Natural killer cell (primary cell): ENCODE measurements at regions not wholly inside any gene's neighbourhood (a gene's known extent, or its start where the extent isn't known, plus 50 kb on each side); places are given as distances from the start of the nearest gene placed in this dataset.

Experiments
- ATAC-seq, 3 donors: fragments of 150-1000 bp in 2 of 3; fragments of 200-7000 bp in 1 of 3; cut with Tn5 transposase; 1 replicate in 1 of 3; 2 replicates in 2 of 3; pipeline ENCODE4 v1.10.0; 2021; ENCODE audit warnings: mild to moderate bottlenecking in 2 of 3, moderate library complexity in 2 of 3
- DNase-seq, 2 donors: peaks; one replicate each; pipeline versions ENCODE4 v3.0.0 to v3.0.0-alpha.2; 2013 to 2021; ENCODE audit warnings: mixed read lengths in 1 of 2
- H3K27ac ChIP-seq: one replicate; pipeline ENCODE4 v1.5.1; 2013; ENCODE audit warnings: mild to moderate bottlenecking, low read length
- H3K27me3 ChIP-seq: one replicate; pipeline ENCODE4 v1.6.1; 2013; ENCODE audit warnings: low read length; ENCODE audit not compliant: control insufficient read depth, insufficient read depth
- H3K36me3 ChIP-seq: one replicate; pipeline ENCODE4 v1.6.1; 2013; ENCODE audit warnings: low read length; ENCODE audit not compliant: control insufficient read depth, insufficient read depth
- H3K4me1 ChIP-seq: one replicate; pipeline ENCODE4 v1.6.1; 2013; ENCODE audit warnings: low read length; ENCODE audit not compliant: control insufficient read depth, insufficient read depth
- H3K4me3 ChIP-seq: one replicate; pipeline ENCODE4 v1.5.1; 2013; ENCODE audit warnings: low read length
- H3K9me3 ChIP-seq: one replicate; pipeline ENCODE4 v1.6.1; 2013; ENCODE audit warnings: low read length; ENCODE audit not compliant: control insufficient read depth, insufficient read depth
- H3K27ac Mint-ChIP-seq, 2 donors: one replicate each; pipeline ENCODE4 v1.8.0; 2022; ENCODE audit warnings: mild to moderate bottlenecking in 2 of 2, mixed read lengths in 2 of 2, moderate library complexity in 1 of 2
- H3K27me3 Mint-ChIP-seq, 2 donors: one replicate each; pipeline ENCODE4 v1.8.0; 2022; ENCODE audit warnings: low read depth in 2 of 2, mixed read lengths in 2 of 2
- H3K36me3 Mint-ChIP-seq: one replicate; pipeline ENCODE4 v1.8.0; 2022; ENCODE audit warnings: mixed read lengths
- H3K4me1 Mint-ChIP-seq, 2 donors: one replicate each; pipeline ENCODE4 v1.8.0; 2022; ENCODE audit warnings: mixed read lengths in 2 of 2
- H3K4me3 Mint-ChIP-seq: one replicate; pipeline ENCODE4 v1.8.0; 2022; ENCODE audit warnings: mild to moderate bottlenecking, moderate library complexity, mixed read lengths
- H3K9me3 Mint-ChIP-seq, 2 donors: one replicate each; pipeline ENCODE4 v1.8.0; 2022; ENCODE audit warnings: mixed read lengths in 2 of 2
- WGBS: methylation state at CpG from one replicate; pipeline ENCODE4 v1.1.7; 2013; ENCODE audit warnings: missing lambda C conversion rate; ENCODE audit not compliant: insufficient coverage; 5-methylcytosine and 5-hydroxymethylcytosine counted together
- intact Hi-C: fragments of 100-400 bp; cut with micrococcal nuclease; formaldehyde crosslinking; loops from one replicate; pipeline ENCODE4 v1.14.2; 2022
- TF ChIP-seq, protein P1 (sequence below): fragments of 200-600 bp; IDR thresholded peaks from one replicate; pipeline ENCODE4 v1.8.0; 2022; ENCODE audit warnings: antibody characterized with exemption

GRCh38 chr2:129764376-129765325 is 214.8 kb upstream of the RAB6C start:
- no peak overlapping the region for H3K4me3 ChIP-seq
- ATAC-seq (no peak), DNase-seq (no peak)
- H3K36me3 Mint-ChIP-seq = no peaks in the 10 kb centered on the region
- no peaks in the 10 kb centered on the region for H3K9me3 ChIP-seq
- H3K4me1 Mint-ChIP-seq = no peaks in the 10 kb centered on the region
- intact Hi-C loops = no loop called here
- no peaks in the 10 kb centered on the region for H3K9me3 Mint-ChIP-seq
- H3K4me1 ChIP-seq = no peaks in the 10 kb centered on the region
- no peaks in the 10 kb centered on the region for H3K27me3 ChIP-seq
- TF ChIP-seq, protein P1, sequence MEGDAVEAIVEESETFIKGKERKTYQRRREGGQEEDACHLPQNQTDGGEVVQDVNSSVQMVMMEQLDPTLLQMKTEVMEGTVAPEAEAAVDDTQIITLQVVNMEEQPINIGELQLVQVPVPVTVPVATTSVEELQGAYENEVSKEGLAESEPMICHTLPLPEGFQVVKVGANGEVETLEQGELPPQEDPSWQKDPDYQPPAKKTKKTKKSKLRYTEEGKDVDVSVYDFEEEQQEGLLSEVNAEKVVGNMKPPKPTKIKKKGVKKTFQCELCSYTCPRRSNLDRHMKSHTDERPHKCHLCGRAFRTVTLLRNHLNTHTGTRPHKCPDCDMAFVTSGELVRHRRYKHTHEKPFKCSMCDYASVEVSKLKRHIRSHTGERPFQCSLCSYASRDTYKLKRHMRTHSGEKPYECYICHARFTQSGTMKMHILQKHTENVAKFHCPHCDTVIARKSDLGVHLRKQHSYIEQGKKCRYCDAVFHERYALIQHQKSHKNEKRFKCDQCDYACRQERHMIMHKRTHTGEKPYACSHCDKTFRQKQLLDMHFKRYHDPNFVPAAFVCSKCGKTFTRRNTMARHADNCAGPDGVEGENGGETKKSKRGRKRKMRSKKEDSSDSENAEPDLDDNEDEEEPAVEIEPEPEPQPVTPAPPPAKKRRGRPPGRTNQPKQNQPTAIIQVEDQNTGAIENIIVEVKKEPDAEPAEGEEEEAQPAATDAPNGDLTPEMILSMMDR = no peak
- no peak overlapping the region for H3K27ac Mint-ChIP-seq
- H3K36me3 ChIP-seq = no peaks in the 10 kb centered on the region
- H3K27me3 Mint-ChIP-seq = no peaks in the 10 kb centered on the region
- no peak overlapping the region for H3K4me3 Mint-ChIP-seq
- no peak overlapping the region for H3K27ac ChIP-seq
- WGBS = 86% methylated on average over 16 of the region's 16 CpGs

DNA sequence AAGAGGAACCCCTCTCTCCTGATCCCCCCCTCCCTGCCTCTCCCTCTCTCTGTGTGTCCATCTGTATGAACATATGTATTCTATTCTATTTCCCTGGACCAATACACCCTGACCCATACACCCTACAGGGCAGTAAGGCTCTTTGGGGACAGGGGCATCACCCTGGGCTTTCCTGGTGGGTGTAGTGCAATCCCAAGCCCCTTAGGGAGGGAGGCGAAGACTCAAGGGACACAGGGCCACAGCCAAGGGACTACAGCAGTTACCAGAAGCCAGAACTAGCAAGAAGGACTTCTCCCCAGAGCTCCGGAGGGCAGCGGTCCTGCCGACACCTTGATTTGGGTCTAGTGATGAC is 214.2 kb upstream of the RAB6C start:
- no peaks in the 10 kb centered on the region for H3K4me1 ChIP-seq

GRCh38 chr2:129765678-129766351 is 213.7 kb upstream of the RAB6C start:
- no peaks in the 10 kb centered on the region for H3K9me3 Mint-ChIP-seq
- no peaks in the 10 kb centered on the region for H3K36me3 ChIP-seq
- no peaks in the 10 kb centered on the region for H3K27me3 ChIP-seq
- intact Hi-C loops = no loop called here
- no peaks in the 10 kb centered on the region for H3K27me3 Mint-ChIP-seq
- no peak overlapping the region for H3K4me3 Mint-ChIP-seq
- no peaks in the 10 kb centered on the region for H3K4me1 Mint-ChIP-seq
- no peaks in the 10 kb centered on the region for H3K36me3 Mint-ChIP-seq
- TF ChIP-seq, protein P1 = no peak
- no peak for DNase-seq
- H3K4me3 ChIP-seq = no peak overlapping the region
- no peaks in the 10 kb centered on the region for H3K4me1 ChIP-seq
- 53% methylated on average over 16 of the region's 16 CpGs for WGBS
- ATAC-seq = no peak
- no peaks in the 10 kb centered on the region for H3K9me3 ChIP-seq
- H3K27ac Mint-ChIP-seq = no peak overlapping the region
- H3K27ac ChIP-seq = no peak overlapping the region

More for the DNA sequence above, 214.2 kb upstream of the RAB6C start:
- Histone ChIP-seq H3K4me3 (no peak overlapping the region), H3K36me3 (no peaks in the 10 kb centered on the region), H3K9me3 (no peaks in the 10 kb centered on the region), H3K27me3 (no peaks in the 10 kb centered on the region), H3K27ac (no peak overlapping the region)
- H3K27ac Mint-ChIP-seq = no peak overlapping the region
- 76% methylated on average over 4 of the region's 4 CpGs for WGBS
- DNase-seq (no peak), ATAC-seq (no peak)
- no peaks in the 10 kb centered on the region for H3K9me3 Mint-ChIP-seq
- TF ChIP-seq, protein P1 = no peak
- no peaks in the 10 kb centered on the region for H3K36me3 Mint-ChIP-seq
- intact Hi-C loops = no loop called here
- H3K27me3 Mint-ChIP-seq = no peaks in the 10 kb centered on the region
- no peak overlapping the region for H3K4me3 Mint-ChIP-seq
- no peaks in the 10 kb centered on the region for H3K4me1 Mint-ChIP-seq
